ENCODE measurements at regions not wholly inside any gene's neighbourhood (a gene's known extent, or its start where the extent isn't known, plus 50 kb on each side); places are given as distances from the start of the nearest gene placed in this dataset.

- Mint-ChIP-seq H3K9me3 (no peaks in the 10 kb centered on the region), H3K27ac (no peak overlapping the region), H3K4me1 (peaks cover 12% of the 10 kb centered on the region), H3K4me3 (no peak overlapping the region), H3K36me3 (ENCODE audit: low read depth) (no peaks in the 10 kb centered on the region), H3K27me3 (ENCODE audit: low read depth, poor library complexity) (peaks cover 15% of the 10 kb centered on the region)
- TF ChIP-seq CTCF (IDR thresholded peaks at IDR 0.05): no peak
- DNase-seq: no peak
Measured at GRCh38 chr3:157606852-157607197, 103.6 kb upstream of the VEPH1 start.

- peak; percentile 82 for DNase-seq
- Mint-ChIP-seq H3K36me3 (ENCODE audit: low read depth) (no peaks in the 10 kb centered on the region), H3K27ac (no peak overlapping the region), H3K9me3 (no peaks in the 10 kb centered on the region), H3K4me3 (no peak overlapping the region), H3K27me3 (ENCODE audit: low read depth, poor library complexity) (peaks cover 19% of the 10 kb centered on the region), H3K4me1 (peaks cover 12% of the 10 kb centered on the region)
- TF ChIP-seq CTCF (IDR thresholded peaks at IDR 0.05): peak; percentile 86
Measured at GRCh38 chr3:157606011-157606851, 103.0 kb upstream of the VEPH1 start.

- H3K4me1 Mint-ChIP-seq: peaks cover 12% of the 10 kb centered on the region
- H3K9me3 Mint-ChIP-seq: no peaks in the 10 kb centered on the region
- H3K27ac Mint-ChIP-seq: no peak overlapping the region
- no peak for DNase-seq
- no peak for TF ChIP-seq CTCF (IDR thresholded peaks at IDR 0.05)
- H3K36me3 Mint-ChIP-seq (ENCODE audit: low read depth): no peaks in the 10 kb centered on the region
- H3K4me3 Mint-ChIP-seq: no peak overlapping the region
- H3K27me3 Mint-ChIP-seq (ENCODE audit: low read depth, poor library complexity): peaks cover 19% of the 10 kb centered on the region
Measured at GRCh38 chr3:157605356-157605755, 102.1 kb upstream of the VEPH1 start.

- Mint-ChIP-seq H3K9me3 (no peaks in the 10 kb centered on the region), H3K27me3 (ENCODE audit: low read depth, poor library complexity) (peaks cover 15% of the 10 kb centered on the region), H3K4me1 (peaks cover 12% of the 10 kb centered on the region), H3K4me3 (no peak overlapping the region), H3K36me3 (ENCODE audit: low read depth) (no peaks in the 10 kb centered on the region), H3K27ac (no peak overlapping the region)
- DNase-seq: no peak
- no peak for TF ChIP-seq CTCF (IDR thresholded peaks at IDR 0.05)
Measured at GRCh38 chr3:157602424-157602823, 99.2 kb upstream of the VEPH1 start.

- Mint-ChIP-seq H3K27ac (no peak overlapping the region), H3K4me1 (no peaks in the 10 kb centered on the region), H3K4me3 (no peak overlapping the region), H3K27me3 (ENCODE audit: low read depth, poor library complexity) (peaks cover 13% of the 10 kb centered on the region), H3K9me3 (no peaks in the 10 kb centered on the region), H3K36me3 (ENCODE audit: low read depth) (no peaks in the 10 kb centered on the region)
- no peak for DNase-seq
- no peak for TF ChIP-seq CTCF (IDR thresholded peaks at IDR 0.05)
Measured at GRCh38 chr3:157595259-157595658, 92.0 kb upstream of the VEPH1 start.

- Mint-ChIP-seq H3K4me1 (no peaks in the 10 kb centered on the region), H3K9me3 (no peaks in the 10 kb centered on the region), H3K36me3 (ENCODE audit: low read depth) (no peaks in the 10 kb centered on the region), H3K27ac (no peak overlapping the region), H3K27me3 (ENCODE audit: low read depth, poor library complexity) (peaks cover 13% of the 10 kb centered on the region), H3K4me3 (no peak overlapping the region)
- no peak for TF ChIP-seq CTCF (IDR thresholded peaks at IDR 0.05)
- DNase-seq: no peak
Measured at GRCh38 chr3:157594413-157594812, 91.2 kb upstream of the VEPH1 start.

All from nephron progenitor cell (in vitro differentiated cells).